ENCODE measurements at regions not wholly inside any gene's neighbourhood (a gene's known extent, or its start where the extent isn't known, plus 50 kb on each side); places are given as distances from the start of the nearest gene placed in this dataset.

DNA sequence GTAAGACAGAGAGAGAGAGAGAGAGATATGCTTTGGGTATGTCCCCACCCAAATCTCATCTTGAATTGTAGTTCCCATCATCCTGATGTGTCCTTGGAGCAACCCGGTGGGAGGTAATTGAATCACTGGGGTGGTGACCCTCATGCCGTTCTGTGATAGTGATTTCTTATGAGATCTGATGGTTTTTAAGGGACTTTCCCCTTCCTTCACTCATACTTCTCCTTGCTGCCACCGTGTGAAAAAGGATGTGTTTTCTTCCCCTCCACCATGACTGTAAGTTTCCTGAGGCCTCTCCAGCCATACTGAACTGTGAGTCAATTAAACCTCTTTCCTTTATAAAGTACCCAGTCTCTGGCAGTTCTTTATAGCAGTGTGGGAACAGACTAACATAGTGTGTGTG is 60.3 kb downstream of the EOMES start:
- Mint-ChIP-seq H3K4me3 (no peak overlapping the region), H3K4me1 (ENCODE audit: low read depth) (peaks cover 20% of the 10 kb centered on the region), H3K27me3 (no peaks in the 10 kb centered on the region), H3K9me3 (no peaks in the 10 kb centered on the region), H3K36me3 (ENCODE audit: low read depth) (no peaks in the 10 kb centered on the region), H3K27ac (no peak overlapping the region)

DNA sequence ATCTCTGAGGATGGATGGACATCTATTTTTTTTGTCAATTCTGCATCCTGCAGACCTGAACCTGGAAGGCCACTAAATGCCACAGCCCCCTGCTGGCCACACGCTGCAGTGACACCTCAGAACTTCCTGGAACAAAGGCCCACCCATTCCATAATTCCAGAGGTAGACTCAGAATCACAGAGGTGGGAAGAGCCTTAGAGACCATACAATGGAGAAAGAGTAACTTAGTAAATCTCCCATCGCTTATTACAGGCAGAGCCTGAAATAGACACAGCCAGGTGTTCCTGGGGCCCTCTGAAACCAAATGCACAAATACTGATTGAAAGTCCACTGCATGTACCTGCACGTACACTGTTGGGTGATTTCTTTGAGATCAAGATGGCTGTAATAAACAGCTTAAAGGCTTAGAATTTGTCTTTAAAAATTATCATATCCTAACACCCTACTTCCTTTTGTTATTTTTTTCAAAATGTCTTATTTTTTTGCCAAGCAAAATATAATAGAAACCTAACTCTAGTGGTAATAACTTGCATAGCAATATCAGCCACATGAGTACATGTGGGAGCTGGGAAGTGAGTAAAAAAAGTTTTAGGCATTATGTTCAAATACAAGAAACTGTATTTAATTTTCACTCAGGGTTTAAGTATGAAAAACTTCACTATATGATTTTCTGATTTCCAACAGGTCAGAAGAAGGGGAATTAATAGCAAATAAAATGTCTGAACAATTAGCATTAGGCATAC is 62.7 kb downstream of the EOMES start:
- Mint-ChIP-seq H3K27me3 (no peaks in the 10 kb centered on the region), H3K27ac (no peak overlapping the region), H3K4me1 (ENCODE audit: low read depth) (peaks cover 13% of the 10 kb centered on the region), H3K4me3 (no peak overlapping the region), H3K9me3 (no peaks in the 10 kb centered on the region), H3K36me3 (ENCODE audit: low read depth) (no peaks in the 10 kb centered on the region)

DNA sequence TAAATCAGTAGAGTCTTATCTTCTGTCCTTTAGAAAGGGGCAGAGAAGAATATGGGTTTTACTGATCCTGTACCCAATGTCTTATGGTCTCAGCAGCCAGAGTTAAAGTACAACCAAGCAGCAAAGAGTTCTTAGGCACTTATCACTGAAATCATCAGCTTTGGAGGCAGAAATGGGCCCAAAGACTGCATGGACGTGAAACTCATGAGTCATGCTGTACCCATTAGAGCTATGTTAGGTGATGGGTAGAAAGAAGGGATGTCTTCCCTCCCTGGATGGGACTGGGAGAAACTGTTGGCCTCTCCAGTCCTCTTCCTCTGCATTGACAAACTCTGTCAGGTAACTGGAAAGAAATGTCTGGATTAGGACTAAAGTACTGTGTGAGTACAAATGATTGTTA is 63.4 kb downstream of the EOMES start:
- Mint-ChIP-seq H3K4me3 (no peak overlapping the region), H3K36me3 (ENCODE audit: low read depth) (no peaks in the 10 kb centered on the region), H3K9me3 (no peaks in the 10 kb centered on the region), H3K4me1 (ENCODE audit: low read depth) (peaks cover 13% of the 10 kb centered on the region), H3K27ac (no peak overlapping the region), H3K27me3 (no peaks in the 10 kb centered on the region)

DNA sequence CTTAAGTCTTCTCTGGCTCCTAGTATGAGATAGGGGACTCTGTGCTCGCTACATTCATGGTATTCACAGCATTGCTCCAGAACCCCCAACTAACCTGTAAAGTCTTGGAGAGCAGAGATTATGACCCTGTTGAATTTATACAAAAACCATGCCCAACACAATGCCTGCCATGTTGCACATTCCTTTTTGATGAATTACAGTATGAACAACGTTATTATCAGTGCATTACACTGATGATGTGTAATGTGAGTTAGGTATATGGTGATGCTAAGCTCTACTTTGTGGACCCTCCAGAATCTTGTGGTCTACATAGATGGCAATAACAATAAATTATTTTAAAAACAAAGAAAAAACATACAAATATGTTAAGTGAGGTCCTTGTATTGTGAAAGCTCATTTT is 64.3 kb downstream of the EOMES start:
- Mint-ChIP-seq H3K27me3 (no peaks in the 10 kb centered on the region), H3K36me3 (ENCODE audit: low read depth) (no peaks in the 10 kb centered on the region), H3K27ac (no peak overlapping the region)

DNA sequence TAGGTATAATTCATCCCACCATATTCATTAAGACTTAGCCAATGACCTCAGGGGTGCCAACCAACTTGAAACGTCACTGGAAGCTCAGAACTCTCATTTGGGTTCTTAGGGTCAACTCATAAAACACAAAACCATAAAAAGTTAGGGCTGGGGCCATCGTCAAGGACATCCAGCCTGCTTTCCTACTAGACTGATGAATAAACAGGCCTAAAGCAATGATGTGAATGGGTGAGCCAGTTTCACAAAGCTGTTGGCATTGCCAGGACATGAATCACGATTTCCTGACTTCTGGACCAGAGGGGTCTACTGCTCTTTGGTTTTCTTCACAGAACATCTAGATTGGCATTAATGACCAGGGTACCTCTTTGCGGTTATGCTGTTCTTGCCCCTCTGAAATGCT is 64.7 kb downstream of the EOMES start:
- no peaks in the 10 kb centered on the region for H3K36me3 Mint-ChIP-seq (ENCODE audit: low read depth)
- no peak overlapping the region for H3K27ac Mint-ChIP-seq
- H3K4me1 Mint-ChIP-seq (ENCODE audit: low read depth): peaks cover 13% of the 10 kb centered on the region
- H3K4me3 Mint-ChIP-seq: no peak overlapping the region
- no peaks in the 10 kb centered on the region for H3K9me3 Mint-ChIP-seq
- H3K27me3 Mint-ChIP-seq: no peaks in the 10 kb centered on the region

More for the DNA sequence above, 64.3 kb downstream of the EOMES start:
- no peak overlapping the region for H3K4me3 Mint-ChIP-seq
- no peaks in the 10 kb centered on the region for H3K9me3 Mint-ChIP-seq
- peaks cover 13% of the 10 kb centered on the region for H3K4me1 Mint-ChIP-seq (ENCODE audit: low read depth)

DNA sequence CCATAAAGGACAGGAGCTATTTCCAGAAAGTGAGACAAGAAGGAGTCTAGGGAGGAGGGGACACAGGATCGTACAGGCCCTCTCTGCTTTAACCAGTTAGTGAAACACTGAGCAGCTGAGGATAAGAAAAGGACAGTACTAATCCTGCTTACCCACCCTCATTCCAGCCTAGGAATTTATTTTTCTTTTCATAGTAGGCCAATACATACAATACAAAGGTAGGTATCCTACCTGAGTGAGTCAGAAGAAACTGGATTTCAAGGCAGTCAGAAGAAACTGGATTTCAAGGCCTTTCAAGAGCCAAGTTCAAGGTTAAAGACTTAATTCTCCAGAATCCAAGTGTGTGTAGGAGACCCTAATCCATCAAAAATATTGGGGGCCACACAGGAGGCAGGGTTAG is 65.3 kb downstream of the EOMES start:
- Mint-ChIP-seq H3K4me1 (ENCODE audit: low read depth) (peaks cover 7% of the 10 kb centered on the region), H3K4me3 (no peak overlapping the region), H3K36me3 (ENCODE audit: low read depth) (no peaks in the 10 kb centered on the region), H3K27me3 (no peaks in the 10 kb centered on the region), H3K9me3 (no peaks in the 10 kb centered on the region), H3K27ac (no peak overlapping the region)

DNA sequence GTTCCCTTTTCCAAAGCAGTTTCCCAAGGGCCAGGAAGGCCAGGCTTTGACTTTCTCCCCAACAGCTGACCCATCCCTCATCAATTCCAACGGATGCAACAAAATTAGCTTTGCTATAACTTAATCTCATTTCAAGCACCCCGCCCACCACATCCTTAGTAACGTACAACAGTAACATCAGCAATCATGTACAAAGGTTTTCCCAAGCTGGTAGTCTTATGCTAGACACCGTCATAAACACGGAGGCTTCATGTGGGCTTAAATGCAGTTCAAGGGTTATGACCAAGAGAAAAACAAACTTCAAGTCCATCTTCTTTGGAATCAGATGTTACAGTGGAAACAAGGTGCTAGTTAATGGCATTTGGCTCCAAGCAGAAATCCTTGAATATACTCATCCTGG is 66.6 kb downstream of the EOMES start:
- peaks cover 2% of the 10 kb centered on the region for H3K4me1 Mint-ChIP-seq (ENCODE audit: low read depth)
- no peak overlapping the region for H3K4me3 Mint-ChIP-seq
- H3K27me3 Mint-ChIP-seq: no peaks in the 10 kb centered on the region
- no peaks in the 10 kb centered on the region for H3K36me3 Mint-ChIP-seq (ENCODE audit: low read depth)
- no peaks in the 10 kb centered on the region for H3K9me3 Mint-ChIP-seq
- H3K27ac Mint-ChIP-seq: no peak overlapping the region

DNA sequence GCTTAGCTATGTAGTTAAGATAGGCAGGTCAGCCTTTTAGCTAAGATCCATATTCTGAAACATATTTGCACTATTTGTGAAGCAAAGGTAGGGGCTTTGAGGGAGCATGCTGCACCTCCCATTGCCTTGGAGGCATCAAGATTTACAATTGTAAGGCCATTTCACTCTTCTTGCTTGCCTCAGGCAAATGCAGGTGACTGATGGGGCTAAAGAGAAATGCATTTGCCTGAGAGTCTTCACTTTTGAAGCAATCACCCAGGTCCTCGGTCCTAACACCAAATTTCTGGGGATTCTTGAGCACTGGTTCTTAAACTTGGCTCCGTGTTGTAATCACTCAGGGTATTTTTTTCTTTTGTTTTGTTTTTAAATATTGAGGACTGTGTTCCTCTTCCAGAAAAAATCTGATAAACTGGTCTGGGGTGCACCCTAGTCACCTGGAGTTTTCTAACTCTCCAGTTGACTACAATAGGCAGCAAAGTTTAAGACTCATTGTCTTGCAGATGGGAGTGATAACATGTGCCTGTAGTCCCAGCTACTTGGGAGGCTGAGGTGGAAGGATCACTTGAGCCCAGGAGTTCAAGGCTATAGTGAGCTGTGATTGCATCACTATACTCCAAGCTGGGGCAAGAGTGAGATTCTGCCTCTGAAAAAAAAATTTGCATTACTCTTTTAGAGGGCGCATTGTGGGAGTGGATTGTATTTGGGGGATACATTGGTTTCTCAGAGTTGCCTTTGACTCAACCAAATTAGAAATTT is 68.1 kb downstream of the EOMES start:
- H3K4me1 Mint-ChIP-seq (ENCODE audit: low read depth): no peaks in the 10 kb centered on the region
- H3K36me3 Mint-ChIP-seq (ENCODE audit: low read depth): no peaks in the 10 kb centered on the region
- no peaks in the 10 kb centered on the region for H3K9me3 Mint-ChIP-seq
- peaks cover 3% of the 10 kb centered on the region for H3K27me3 Mint-ChIP-seq
- H3K4me3 Mint-ChIP-seq: no peak overlapping the region
- no peak overlapping the region for H3K27ac Mint-ChIP-seq

DNA sequence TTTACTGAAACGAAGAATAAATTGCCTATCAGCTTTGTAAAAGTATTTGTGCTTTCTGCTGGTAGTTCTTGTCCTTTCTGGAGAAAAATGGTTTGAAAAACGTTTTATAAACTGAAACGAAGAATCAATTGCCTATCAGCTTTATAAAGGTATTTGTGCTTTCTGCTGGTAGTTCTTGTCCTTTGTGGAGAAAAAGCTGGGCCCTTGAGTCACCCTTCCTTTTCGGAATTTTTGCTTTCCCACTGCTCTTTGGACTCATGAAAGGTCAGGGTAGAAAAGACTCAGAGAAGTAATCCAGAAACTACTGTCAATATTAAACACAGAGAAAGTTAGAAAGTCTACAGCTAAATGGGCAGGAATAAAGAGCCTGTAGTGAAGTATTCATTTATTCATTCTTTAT is 72.8 kb downstream of the EOMES start:
- H3K27ac Mint-ChIP-seq: no peak overlapping the region
- no peaks in the 10 kb centered on the region for H3K9me3 Mint-ChIP-seq
- peaks cover 3% of the 10 kb centered on the region for H3K27me3 Mint-ChIP-seq
- no peaks in the 10 kb centered on the region for H3K36me3 Mint-ChIP-seq (ENCODE audit: low read depth)
- H3K4me1 Mint-ChIP-seq (ENCODE audit: low read depth): no peaks in the 10 kb centered on the region
- no peak overlapping the region for H3K4me3 Mint-ChIP-seq

DNA sequence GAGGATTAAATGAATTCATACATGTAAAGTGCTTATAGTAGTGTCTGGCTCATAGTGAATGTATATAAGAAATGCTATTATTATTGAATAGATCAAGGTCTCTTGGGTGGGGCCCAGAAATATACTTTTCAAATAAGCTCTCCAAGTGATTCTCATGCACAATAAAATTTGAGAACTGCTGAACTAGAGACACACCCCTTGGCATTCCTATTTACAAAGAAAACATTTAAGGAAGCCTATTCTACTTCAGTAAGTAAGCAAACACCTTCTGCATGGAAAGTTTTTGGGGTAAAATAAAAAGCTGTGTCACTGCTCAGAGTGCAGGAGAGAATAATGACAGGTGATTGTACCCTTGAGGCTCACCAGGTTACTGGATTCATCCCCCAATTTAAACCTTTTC is 75.2 kb downstream of the EOMES start:
- H3K4me3 Mint-ChIP-seq: no peak overlapping the region
- no peaks in the 10 kb centered on the region for H3K4me1 Mint-ChIP-seq (ENCODE audit: low read depth)
- no peaks in the 10 kb centered on the region for H3K9me3 Mint-ChIP-seq
- peaks cover 3% of the 10 kb centered on the region for H3K27me3 Mint-ChIP-seq
- no peak overlapping the region for H3K27ac Mint-ChIP-seq
- H3K36me3 Mint-ChIP-seq (ENCODE audit: low read depth): no peaks in the 10 kb centered on the region

DNA sequence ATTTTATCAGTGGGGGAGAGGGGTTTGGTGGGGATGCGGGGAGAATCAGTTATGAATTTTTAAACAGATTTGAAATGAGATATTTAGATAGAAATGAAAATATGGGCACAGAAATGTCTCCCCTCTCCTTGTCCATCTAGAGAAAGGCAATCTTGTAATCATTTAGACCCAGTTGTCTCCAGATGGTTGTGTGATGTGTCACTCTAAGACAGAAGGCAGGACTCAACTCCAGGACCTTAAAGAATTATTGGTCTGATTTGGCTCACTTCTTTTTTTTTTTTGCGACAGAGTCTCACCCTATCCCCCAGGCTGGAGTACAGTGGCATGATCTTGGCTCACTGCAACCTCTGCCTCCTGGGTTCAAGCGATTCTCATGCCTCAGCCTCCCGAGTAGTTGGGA is 77.2 kb downstream of the EOMES start:
- H3K27ac Mint-ChIP-seq: no peak overlapping the region
- H3K4me1 Mint-ChIP-seq (ENCODE audit: low read depth): no peaks in the 10 kb centered on the region
- H3K27me3 Mint-ChIP-seq: peaks cover 3% of the 10 kb centered on the region
- H3K9me3 Mint-ChIP-seq: no peaks in the 10 kb centered on the region
- H3K36me3 Mint-ChIP-seq (ENCODE audit: low read depth): no peaks in the 10 kb centered on the region
- H3K4me3 Mint-ChIP-seq: no peak overlapping the region

DNA sequence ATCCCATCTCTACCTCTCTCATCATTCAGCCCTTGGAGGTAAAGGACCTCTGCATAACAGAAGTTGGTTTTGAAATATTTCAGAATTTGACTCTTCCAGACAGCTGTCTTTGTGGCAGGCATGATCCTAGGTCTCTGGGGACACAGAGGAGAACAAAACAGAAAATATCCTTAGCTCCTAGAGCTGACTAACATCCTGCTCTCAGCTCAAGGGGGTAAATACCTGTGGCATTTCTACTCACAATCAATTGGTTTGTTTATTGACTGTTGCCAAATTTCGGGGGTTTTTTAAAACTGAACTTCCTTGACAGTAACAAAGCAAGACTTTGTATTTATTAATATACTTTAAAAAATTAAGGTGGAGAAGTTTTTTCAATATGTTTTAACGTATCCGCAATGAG is 78.8 kb downstream of the EOMES start:
- Mint-ChIP-seq H3K27me3 (no peaks in the 10 kb centered on the region), H3K4me1 (ENCODE audit: low read depth) (peaks cover 11% of the 10 kb centered on the region), H3K36me3 (ENCODE audit: low read depth) (no peaks in the 10 kb centered on the region), H3K27ac (no peak overlapping the region), H3K9me3 (no peaks in the 10 kb centered on the region), H3K4me3 (no peak overlapping the region)

DNA sequence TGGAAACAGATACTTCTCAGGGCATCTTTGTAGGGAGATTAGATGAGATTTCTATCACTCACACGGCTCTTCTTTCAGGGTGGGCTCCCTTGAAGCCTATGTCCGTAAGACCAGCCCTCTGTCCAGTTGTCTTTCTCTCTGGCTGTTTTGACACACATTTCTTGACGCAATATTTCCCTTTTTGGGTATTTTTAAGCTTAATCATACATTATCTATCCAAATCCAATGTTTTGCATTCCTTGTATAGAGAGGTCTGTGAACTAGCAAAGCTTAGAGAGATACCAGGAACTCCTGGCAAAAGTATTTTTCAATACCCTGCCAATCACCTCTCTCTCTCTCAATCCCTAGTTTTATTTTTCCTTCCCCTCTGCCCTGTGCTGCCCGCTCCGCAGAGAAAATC is 79.3 kb downstream of the EOMES start:
- no peaks in the 10 kb centered on the region for H3K9me3 Mint-ChIP-seq
- H3K4me3 Mint-ChIP-seq: no peak overlapping the region
- peaks cover 13% of the 10 kb centered on the region for H3K4me1 Mint-ChIP-seq (ENCODE audit: low read depth)
- no peak overlapping the region for H3K27ac Mint-ChIP-seq
- no peaks in the 10 kb centered on the region for H3K36me3 Mint-ChIP-seq (ENCODE audit: low read depth)
- no peaks in the 10 kb centered on the region for H3K27me3 Mint-ChIP-seq

DNA sequence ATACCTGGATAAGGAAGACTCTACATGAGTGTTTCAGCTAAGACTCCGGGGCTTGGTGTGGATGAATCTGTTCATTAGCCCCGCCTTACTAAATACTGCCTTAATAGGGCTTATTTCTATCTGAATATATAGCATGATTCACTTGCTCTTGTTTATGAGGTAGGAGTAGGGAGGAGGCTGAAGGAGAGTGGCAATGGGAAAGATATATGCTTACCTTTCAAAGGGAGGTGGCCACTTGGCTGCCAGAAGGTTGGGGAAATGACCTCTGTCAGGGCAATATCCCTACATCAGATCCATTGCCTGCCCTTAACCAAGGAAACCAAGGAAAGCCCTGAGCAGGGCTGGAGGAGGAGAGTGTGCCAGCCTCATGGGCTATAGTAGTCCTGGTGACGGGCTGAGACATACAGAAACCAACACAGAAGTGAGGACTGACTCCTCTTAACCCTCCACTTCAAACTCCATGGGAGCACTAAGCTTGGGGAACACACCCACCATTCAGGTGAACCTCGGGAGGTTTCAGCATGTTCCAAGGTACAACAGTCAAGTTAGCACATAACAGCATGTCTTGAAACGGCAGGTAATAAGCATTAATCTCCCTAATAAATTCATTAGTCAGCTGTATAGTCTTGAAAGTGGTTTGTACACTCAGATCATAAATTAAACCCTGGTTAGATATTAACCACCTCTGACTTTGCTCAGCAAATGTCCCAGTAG is 80.1 kb downstream of the EOMES start:
- H3K9me3 Mint-ChIP-seq: no peaks in the 10 kb centered on the region
- H3K4me3 Mint-ChIP-seq: no peak overlapping the region
- no peaks in the 10 kb centered on the region for H3K27me3 Mint-ChIP-seq
- no peaks in the 10 kb centered on the region for H3K36me3 Mint-ChIP-seq (ENCODE audit: low read depth)
- H3K4me1 Mint-ChIP-seq (ENCODE audit: low read depth): peaks cover 13% of the 10 kb centered on the region
- H3K27ac Mint-ChIP-seq: no peak overlapping the region

DNA sequence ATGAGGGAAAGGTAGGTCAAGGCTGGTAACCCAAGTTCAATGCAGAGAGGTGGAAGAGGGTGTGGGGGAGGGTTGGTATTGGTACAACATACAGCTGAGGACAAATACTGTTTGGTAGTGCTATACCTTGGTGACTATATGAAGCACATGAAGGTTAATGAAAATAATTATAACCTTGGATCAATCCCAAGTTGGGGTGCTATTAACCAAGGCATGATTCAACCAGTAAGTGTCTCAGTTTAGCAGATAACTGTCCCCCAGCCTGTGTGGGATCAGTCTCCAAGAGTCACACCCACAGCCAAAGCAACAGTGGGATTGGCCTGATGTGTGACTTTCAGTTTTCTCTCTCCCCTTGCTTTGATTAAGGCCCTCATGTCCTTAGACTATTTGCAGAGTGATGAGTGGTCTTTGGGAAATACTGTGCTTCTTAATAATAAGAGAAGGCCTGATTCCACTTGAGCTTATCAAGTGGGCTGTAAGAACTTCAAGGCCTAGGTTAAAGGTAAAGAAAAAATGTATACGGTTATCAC is 80.8 kb downstream of the EOMES start:
- H3K9me3 Mint-ChIP-seq: no peaks in the 10 kb centered on the region
- H3K36me3 Mint-ChIP-seq (ENCODE audit: low read depth): no peaks in the 10 kb centered on the region
- H3K27me3 Mint-ChIP-seq: no peaks in the 10 kb centered on the region
- peaks cover 13% of the 10 kb centered on the region for H3K4me1 Mint-ChIP-seq (ENCODE audit: low read depth)
- H3K27ac Mint-ChIP-seq: no peak overlapping the region
- H3K4me3 Mint-ChIP-seq: no peak overlapping the region

Measured in stimulated activated naive CD8-positive, alpha-beta T cell treated with anti-CD3 and anti-CD28 coated beads, Interleukin-15, Interleukin-2, amounts not matched to agents 100 ng/mL and 50 ng/mL, for 24 hours (primary cell).